ENCODE measurements at regions not wholly inside any gene's neighbourhood (a gene's known extent, or its start where the extent isn't known, plus 50 kb on each side); places are given as distances from the start of the nearest gene placed in this dataset.
"Not testable (repeated sequence)": the region's sequence is repeated elsewhere in the genome, so short reads cannot be mapped to it uniquely, and the experiment has no call there.

DNA sequence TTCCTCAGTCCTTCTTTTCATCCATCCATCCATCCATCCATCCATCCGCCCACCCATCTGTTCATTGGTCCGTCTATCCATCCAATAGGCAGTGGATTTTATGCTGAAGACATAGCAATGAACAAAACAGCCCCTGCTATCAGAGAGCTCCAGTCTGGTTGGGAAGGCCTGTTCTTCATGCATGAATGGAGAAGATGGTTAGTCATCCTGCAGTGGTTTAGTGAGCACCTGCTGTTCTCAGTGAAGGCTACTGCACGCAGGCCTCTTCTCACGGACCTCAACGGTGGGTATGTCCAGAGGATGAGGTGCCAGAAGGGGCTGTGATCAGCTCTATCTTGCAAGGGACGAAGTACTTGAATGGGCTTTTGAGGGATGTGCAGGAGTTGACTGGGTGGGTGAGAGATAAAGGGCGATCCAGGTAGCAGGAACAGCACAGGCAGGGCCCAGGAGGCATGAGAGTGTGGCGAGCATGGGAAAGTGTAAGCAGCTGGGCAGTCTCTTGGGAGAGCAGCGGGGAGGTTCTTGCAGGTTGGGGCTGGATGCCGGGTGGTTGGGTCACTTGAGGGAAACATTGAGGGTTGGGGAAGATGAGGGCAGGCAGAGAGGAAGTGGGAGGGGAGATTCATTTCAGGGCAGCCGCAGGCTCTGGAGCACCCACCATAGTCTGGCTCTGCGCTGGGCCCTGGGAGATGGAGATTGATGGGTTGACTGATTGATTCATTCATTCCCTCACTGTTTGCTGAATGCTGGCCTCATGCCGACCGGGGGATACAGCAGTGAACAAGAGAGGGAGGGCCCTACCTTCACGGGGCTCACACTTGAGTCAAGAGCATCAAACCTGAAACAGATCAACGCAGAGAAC, 115.0 kb upstream of the CIBAR2 start:
- no peak overlapping the region for H3K4me3 ChIP-seq (ENCODE audit: low read length)

DNA sequence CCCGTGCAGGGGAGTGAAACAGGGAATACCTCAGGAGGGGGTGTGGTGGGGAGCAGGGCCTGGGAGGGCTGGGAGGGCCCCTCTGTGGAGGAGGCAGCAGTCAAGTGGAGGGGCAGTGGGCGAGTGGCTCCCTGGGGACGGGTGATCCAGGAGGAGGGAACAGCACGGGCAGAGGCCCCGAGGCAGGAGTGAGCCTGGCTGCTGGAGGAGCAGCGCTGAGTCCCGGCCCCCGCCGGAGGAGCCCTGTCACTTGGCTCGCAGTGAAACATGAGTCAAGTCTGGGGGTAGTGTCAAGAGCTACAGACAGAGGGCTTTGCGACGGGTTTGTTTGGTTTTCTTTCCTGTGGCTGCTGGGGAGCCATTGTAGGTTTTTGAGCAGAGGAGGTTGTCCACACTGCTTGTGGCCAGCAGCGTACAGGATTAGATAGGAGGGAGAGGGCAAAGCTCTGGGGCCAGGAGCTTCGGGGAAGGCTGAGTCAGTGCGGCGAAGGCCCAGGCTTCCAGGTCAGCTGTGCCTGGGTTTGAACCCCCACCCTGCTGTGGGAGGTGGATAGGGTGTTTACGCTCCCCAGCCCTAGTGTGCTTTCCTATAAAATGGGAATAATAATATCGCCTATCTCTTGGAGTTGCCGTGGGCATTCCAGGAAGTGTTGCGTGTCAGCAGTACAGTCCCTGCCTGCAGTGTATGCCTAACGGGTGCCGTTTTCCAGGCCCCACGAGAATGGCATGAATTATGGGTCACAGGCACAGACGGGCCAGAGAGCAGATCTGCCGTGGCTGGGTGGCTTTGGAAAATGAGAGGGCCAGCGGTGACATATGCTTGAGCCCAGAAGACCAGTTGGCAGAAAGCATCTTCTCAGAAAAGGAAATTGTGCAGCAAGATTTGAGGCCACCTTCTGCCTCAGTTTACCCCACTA, 115.9 kb upstream of the CIBAR2 start:
- no peak overlapping the region for H3K4me3 ChIP-seq (ENCODE audit: low read length)
- TF ChIP-seq ZNF274 (IDR thresholded peaks at IDR 0.05; ENCODE audit: low read depth, low read length): no peak

More for the DNA sequence above, 115.0 kb upstream of the CIBAR2 start:
- no peak for TF ChIP-seq ZNF274 (IDR thresholded peaks at IDR 0.05; ENCODE audit: low read depth, low read length)

DNA sequence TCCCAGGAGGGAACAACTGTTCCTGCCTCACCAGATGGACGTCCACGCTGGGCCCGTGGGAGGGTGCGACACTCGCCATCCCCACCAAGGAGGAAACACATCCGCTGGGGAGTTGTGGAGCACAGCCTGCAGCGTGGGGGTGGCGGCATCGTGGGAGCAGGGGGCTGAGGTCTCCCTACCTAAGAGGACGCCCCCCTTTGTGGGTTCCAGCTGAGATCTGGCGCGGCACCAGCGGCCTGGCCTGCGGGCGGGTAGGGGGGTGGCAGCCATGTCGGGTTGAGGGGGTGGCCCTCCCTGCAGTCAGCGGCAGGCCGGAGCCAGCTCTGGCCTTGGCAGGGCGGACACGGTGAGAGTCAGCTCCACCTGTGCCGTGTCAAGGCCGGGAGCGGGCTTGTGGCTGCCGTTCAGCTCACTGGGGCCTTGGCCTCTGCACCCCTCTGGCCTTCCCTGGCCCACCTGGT, 116.7 kb upstream of the CIBAR2 start:
- no peak overlapping the region for H3K4me3 ChIP-seq (ENCODE audit: low read length)
- TF ChIP-seq ZNF274 (IDR thresholded peaks at IDR 0.05; ENCODE audit: low read depth, low read length): no peak

DNA sequence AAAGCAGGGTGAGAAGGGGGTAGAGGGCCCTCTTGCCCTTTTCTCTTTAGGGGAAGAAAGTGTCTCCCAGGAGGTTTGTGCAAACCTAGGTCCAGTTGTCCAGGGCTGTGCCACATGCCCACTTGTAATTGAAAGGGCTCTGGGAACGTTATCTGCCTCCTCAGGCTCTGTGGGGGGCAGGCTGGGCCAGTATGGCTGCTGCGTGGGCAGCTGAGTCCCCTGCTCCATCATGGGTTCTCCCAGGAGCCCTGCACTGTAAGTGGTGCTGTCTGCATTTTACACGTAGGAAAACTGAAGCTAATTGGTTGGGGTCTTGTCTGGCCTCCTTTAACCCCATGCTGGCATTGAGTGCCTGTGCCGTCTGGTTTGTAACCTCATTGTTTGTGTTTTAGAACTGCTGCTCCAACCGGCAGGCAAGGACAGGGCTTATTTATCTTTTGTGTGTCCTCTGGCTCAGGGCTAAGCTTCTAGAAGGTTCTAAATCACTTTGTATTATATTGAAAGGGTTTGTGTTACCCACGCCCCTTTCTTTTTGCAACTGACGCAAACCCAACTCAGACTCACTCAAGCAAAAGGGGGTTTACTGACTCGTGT, 117.7 kb upstream of the CIBAR2 start:
- no peak overlapping the region for H3K4me3 ChIP-seq (ENCODE audit: low read length)
- TF ChIP-seq ZNF274 (IDR thresholded peaks at IDR 0.05; ENCODE audit: low read depth, low read length): no peak

DNA sequence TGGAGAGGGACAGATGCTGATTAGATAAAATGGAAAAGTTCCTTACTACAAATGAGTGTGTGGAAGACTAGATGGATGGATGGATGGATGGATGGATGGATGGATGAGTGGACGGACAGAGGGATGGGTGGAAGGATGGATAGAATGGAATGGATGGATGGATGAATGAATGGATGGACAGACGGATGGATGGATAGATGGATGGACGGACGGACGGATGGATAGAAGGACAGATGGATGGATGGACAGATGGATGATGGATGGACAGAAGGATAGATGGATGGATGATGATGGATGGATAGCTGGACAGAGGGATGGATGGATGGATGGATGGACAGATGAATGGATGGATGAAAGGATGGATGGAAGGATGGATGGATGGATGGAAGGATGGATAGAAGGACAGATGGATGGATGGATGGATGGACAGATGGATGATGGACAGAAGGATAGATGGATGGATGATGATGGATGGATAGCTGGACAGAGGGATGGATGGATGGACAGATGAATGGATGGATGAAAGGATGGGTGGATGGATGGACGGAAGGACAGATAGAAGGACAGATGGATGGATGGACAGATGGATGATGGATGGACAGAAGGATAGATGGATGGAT, 118.6 kb upstream of the CIBAR2 start:
- not testable (repeated sequence) for H3K4me3 ChIP-seq (ENCODE audit: low read length)

DNA sequence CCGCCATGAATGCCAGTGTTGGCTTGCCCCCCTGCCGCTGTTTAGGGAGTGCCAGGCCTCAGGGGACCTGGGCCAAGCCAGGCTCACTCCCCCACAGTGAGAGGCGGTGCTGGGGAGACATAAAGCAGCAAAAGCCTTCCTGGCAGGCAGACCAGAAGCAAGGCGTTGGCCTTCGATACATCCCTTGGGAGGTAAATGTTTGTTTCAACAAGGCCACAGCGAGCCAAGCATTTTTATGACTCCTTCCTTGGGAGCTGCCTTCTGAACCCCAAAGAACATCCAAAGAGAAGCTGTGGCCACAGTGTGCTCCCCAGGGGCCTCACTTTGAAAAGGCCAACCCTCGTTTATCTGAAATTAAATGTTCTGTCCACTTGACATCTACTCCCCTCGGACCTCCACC, 119.7 kb upstream of the CIBAR2 start:
- no peak overlapping the region for H3K4me3 ChIP-seq (ENCODE audit: low read length)
- no peak for TF ChIP-seq ZNF274 (IDR thresholded peaks at IDR 0.05; ENCODE audit: low read depth, low read length)

DNA sequence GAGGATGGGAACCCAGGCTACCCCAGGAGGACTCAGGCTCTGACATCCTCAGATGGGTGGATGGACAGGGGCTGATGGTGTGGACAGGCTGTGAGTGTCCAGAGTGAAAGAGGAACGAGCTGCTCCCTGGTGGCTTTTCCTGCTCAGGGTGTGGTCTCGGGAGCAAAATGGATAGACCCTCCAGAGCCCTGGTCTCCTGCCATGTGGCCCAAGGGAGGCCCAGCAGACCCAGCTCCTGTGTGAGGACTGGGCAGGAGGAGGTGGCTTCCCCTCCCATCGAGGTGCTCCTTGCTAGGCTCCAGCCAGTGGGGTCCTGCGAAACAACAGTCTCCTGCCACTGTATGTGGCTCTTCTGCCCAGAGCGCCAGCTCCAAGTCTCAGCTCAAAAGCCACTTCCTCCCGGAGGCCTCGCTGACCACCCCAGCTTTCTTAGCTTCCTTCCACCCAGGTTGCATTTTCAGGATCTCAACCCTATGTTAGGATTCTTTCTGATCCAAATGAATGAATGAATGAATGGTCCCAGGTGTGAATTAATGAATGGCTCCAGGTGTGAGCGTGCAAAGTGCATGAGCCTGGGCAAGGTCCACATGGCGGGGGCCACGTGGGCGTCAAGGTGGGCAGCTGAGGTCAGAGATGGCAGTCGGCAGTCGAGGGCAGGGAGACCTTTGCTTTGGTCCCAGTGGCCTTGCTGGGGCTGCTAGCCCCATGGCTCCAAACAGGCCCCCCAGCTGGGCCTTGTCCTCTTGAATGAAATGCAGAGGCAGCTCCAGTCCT, 120.3 kb upstream of the CIBAR2 start:
- H3K4me3 ChIP-seq (ENCODE audit: low read length): no peak overlapping the region
- no peak for TF ChIP-seq ZNF274 (IDR thresholded peaks at IDR 0.05; ENCODE audit: low read depth, low read length)

DNA sequence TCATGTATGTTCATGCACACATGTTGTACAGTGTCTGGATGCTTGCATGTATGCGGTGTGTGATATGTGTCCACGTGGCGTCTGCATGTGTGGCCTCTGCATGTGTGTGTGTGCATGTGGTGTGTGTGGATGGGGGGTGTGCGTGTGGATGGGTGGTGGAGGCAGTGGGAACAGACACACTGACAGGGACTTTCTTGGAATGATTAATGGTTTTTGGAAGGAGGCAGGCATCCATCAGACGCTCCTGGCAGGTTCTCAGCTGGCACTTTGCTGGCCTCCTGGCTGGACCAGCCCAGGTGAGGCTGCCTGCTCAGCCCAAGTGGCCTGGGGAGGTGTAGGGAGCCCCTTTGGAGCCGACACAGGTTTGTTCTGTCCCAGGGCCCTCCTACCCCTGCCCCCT, 121.2 kb upstream of the CIBAR2 start:
- TF ChIP-seq ZNF274 (IDR thresholded peaks at IDR 0.05; ENCODE audit: low read depth, low read length): no peak
- no peak overlapping the region for H3K4me3 ChIP-seq (ENCODE audit: low read length)

DNA sequence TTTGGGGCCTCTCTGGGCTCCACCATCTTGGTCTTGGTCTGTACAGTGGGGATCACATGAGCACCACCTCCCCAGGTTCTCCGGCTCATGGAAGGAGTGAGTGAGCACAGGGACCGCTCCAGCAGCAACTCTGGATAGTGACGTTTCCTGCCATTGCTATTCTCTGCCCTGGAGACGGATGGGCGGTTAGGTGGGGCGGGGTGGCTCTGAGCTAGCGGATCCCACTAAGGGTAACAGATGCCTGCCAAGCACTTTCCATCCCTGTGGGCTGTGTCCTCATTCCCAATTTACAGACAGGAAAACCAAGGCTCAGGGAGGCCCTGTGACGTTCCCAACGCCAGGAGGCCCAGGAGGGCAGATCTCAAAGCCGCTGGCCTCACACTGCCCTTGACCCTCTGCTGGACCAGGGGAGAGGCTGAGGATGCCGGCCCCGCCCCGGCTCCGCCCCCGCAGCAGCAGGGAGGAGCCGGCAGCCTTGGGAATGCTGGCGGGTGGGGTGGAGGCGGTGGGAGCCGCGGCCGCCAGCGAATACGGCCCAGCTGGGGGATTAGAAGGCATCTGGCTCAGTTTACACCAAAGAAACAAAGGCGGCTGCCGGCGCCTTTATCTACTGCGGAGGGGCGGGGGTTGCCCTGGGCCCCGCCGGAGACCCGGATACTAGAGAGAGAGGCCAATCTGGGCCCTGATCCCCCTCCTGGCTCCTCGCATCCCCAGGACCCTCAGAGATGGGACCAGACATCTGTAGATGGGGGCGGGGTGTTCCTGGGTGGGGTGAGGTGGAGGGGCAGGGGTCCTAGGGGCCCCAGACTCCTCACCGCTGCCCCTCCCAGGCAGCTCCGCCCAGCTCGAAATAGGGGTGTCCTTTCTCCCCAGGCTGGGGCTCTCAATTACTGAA, 122.3 kb upstream of the CIBAR2 start:
- no peak overlapping the region for H3K4me3 ChIP-seq (ENCODE audit: low read length)
- TF ChIP-seq ZNF274 (IDR thresholded peaks at IDR 0.05; ENCODE audit: low read depth, low read length): no peak

DNA sequence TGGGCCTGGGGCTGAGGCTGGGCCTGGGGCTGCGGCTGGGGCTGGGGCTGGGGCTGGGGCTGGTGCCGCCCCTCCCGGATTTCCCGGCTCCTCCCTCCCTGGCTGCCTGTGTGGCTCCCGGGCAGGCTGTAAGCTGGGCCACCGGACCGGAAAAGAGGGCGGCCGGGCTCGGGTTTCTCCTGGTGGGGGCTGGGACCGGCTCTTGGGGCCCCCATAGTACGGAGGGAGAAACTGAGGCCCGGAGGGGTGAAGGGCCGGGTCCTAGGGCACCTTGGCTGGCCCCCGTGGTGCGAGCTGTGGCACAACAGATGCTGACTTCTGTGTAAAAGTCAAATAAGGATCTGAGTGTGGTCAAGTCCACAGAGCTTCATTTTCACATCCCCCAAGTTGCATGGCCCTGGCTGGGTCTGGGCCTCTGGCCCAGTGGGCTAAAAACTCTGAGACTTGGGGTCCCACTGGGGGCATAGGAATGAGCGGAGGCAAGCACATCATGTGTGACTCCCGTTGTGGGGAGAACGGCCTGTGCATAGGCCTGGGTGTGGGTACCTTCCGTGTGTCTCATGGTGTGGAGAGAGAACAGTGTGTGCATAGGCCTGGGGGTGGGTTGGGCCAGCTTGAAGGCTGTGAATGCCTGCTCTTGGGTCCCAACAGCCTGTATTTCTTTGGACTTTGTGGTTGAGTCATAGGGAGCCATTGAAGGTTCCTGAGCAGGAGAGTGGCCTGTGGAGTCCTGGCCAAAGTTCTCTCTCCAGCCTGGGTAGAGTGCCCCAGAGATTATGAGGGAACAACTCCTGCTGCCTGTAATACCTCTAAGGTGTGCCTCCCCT, 123.9 kb upstream of the CIBAR2 start:
- no peak for TF ChIP-seq ZNF274 (IDR thresholded peaks at IDR 0.05; ENCODE audit: low read depth, low read length)
- no peak overlapping the region for H3K4me3 ChIP-seq (ENCODE audit: low read length)

DNA sequence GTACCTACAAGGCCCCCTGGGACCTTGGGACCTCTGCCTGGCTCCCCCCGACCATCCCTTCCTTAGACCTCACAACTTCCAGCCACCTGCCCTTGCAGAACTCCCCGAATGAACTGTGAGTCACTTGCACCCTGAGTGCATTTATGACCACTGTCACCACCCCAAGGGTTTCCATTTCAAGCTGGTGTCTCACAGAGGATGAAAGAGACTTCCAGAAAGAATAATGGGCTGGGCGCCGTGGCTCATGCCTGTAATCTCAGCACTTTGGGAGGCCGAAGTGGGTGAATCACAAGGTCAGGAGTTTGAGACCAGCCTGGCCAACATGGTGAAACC, 124.5 kb upstream of the CIBAR2 start:
- TF ChIP-seq ZNF274 (IDR thresholded peaks at IDR 0.05; ENCODE audit: low read depth, low read length): no peak
- H3K4me3 ChIP-seq (ENCODE audit: low read length): no peak overlapping the region

DNA sequence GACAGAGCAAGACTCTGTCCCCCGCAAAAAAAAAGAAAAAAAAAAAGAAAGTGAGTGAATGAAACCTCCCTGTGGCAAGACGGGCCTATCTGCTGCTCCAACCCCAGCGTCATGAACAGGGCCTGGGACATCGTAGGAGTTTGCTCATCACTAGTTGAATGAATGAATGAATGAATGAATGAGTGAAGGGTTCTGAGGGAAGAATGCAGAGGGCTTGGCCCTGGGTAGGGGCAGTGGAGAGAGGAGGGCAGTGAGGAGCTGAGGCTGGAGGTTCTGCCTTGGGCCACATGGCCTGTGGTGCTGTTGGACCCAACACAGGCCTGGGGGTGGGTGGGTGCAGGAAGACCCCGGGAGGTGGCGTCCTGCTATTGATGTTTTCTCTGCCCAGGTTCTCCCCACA, 125.5 kb upstream of the CIBAR2 start:
- no peak overlapping the region for H3K4me3 ChIP-seq (ENCODE audit: low read length)
- TF ChIP-seq ZNF274 (IDR thresholded peaks at IDR 0.05; ENCODE audit: low read depth, low read length): no peak
